K562 (cell line): ENCODE measurements at regions not wholly inside any gene's neighbourhood (a gene's known extent, or its start where the extent isn't known, plus 50 kb on each side); places are given as distances from the start of the nearest gene placed in this dataset.

Experiments used
- ATAC-seq: fragments of 200-7000 bp; cut with Tn5 transposase; 3 replicates; pipeline ENCODE4 v1.9.1; 2020; ENCODE audit warnings: moderate library complexity
- BruUV-seq: library from RNA; stranded (reverse); fragments of 400-500 nt; replicated peaks from 2 replicates; lab custom pipeline; 2021; lab: Mats Ljungman, UMichigan
- CTCF ChIA-PET: fragments of 300-600 bp; formaldehyde crosslinking; extraction: SDS; loops from one replicate; lab custom pipeline; 2021; ENCODE audit warnings: low intra/inter-chr PET ratio; lab: Yijun Ruan, JAX
- POLR2A ChIA-PET: fragments of 300-600, 350-650 bp; sonication (Branson Sonifier 250); formaldehyde crosslinking; extraction: SDS; loops from one replicate; lab custom pipeline; 2021; ENCODE audit warnings: antibody characterized with exemption, inconsistent platforms; lab: Yijun Ruan, JAX
- DNase-seq, 4 experiments: peaks; one replicate each; pipeline versions ENCODE4 v3.0.0 to v3.0.0-alpha.2; 2011 to 2018; ENCODE audit warnings: low spot score in 3 of 4, mixed read lengths in 3 of 4; ENCODE audit errors: extremely low read depth in 1 of 4
- FAIRE-seq: peaks from 2 replicates; lab custom pipeline; 2011; peaks lifted over from hg19 to GRCh38; lab: Jason Lieb, UNC
- H2AFZ ChIP-seq: 2 replicates; pipeline ENCODE4 v1.6.0; 2011; ENCODE audit warnings: low read depth, low read length, control low read depth, inconsistent platforms
- H3K27ac ChIP-seq: fragments of 200-600 bp; 3 replicates; pipeline ENCODE4 v1.8.0; 2011; ENCODE audit warnings: low read depth, mild to moderate bottlenecking, control low read depth, inconsistent platforms, low read length, moderate library complexity, mixed read lengths; ENCODE audit errors: extremely low read depth
- H3K27me3 ChIP-seq, 2 experiments: fragments of 300-600 bp in 1 of 2; 2 replicates in 1 of 2; 3 replicates in 1 of 2; pipeline versions ENCODE4 v1.6.0 to v1.8.0; 2011; ENCODE audit warnings: inconsistent platforms in 2 of 2, low read length in 2 of 2, mild to moderate bottlenecking in 1 of 2, mixed read lengths in 1 of 2, moderate library complexity in 1 of 2; ENCODE audit not compliant: control insufficient read depth in 2 of 2, insufficient read depth in 2 of 2
- H3K36me3 ChIP-seq: fragments of 300-600 bp; 3 replicates; pipeline ENCODE4 v1.8.0; 2011; ENCODE audit warnings: mild to moderate bottlenecking, low read length, inconsistent platforms; ENCODE audit not compliant: control insufficient read depth, insufficient read depth
- H3K4me1 ChIP-seq, 2 experiments: fragments of 200-600 bp in 1 of 2; replicated peaks in 1 of 2; 2 replicates in 1 of 2; 3 replicates in 1 of 2; pipeline versions ENCODE4 v1.5.1 to v1.8.0; 2011; ENCODE audit warnings: inconsistent platforms in 2 of 2, low read length in 2 of 2, mild to moderate bottlenecking in 1 of 2, mixed read lengths in 1 of 2, moderate library complexity in 1 of 2; ENCODE audit not compliant: control insufficient read depth in 2 of 2, insufficient read depth in 2 of 2
- H3K4me2 ChIP-seq: 2 replicates; pipeline ENCODE4 v1.6.1; 2011; ENCODE audit warnings: low read length, control low read depth, inconsistent platforms, mixed read lengths; ENCODE audit not compliant: insufficient read depth
- H3K4me3 ChIP-seq: fragments of 200-600 bp; sonication (generic), shearing (Covaris generic); 2 replicates; pipeline ENCODE4 v1.5.1; 2016; ENCODE audit warnings: control low read depth, inconsistent platforms
- H3K79me2 ChIP-seq: fragments of 200-600 bp; 3 replicates; pipeline ENCODE4 v1.8.0; 2011; ENCODE audit warnings: low read length, inconsistent platforms; ENCODE audit not compliant: control insufficient read depth, insufficient read depth
- H3K9ac ChIP-seq, 2 experiments: 2 replicates each; pipeline versions ENCODE4 v1.6.0 to v1.6.1; 2011; ENCODE audit warnings: low read depth in 2 of 2, low read length in 2 of 2, control low read depth in 1 of 2, inconsistent platforms in 1 of 2, mild to moderate bottlenecking in 1 of 2, mixed read lengths in 1 of 2; ENCODE audit not compliant: insufficient read depth in 1 of 2
- H3K9me1 ChIP-seq: one replicate; pipeline ENCODE4 v1.6.0; 2011; ENCODE audit warnings: inconsistent platforms, mild to moderate bottlenecking, low read length, moderate library complexity; ENCODE audit not compliant: control insufficient read depth, insufficient read depth
- H3K9me3 ChIP-seq: replicated peaks from 2 replicates; pipeline ENCODE4 v1.5.1; 2011; ENCODE audit warnings: low read depth, low read length, inconsistent platforms; ENCODE audit not compliant: control insufficient read depth, insufficient read depth
- H4K20me1 ChIP-seq: replicated peaks from 2 replicates; pipeline ENCODE4 v1.6.1; 2011; ENCODE audit warnings: low read length, inconsistent platforms, mixed read lengths; ENCODE audit not compliant: control insufficient read depth, insufficient read depth
- ATF4 ChIP-seq: fragments of 450-650 bp; formaldehyde crosslinking; IDR thresholded peaks from 2 replicates; pipeline ENCODE4 v1.4.0; 2022; ENCODE audit warnings: mild to moderate bottlenecking, moderate library complexity
- CHCHD3 ChIP-seq: fragments of 250-450 bp; sonication (Bioruptor Pico); IDR thresholded peaks from 2 replicates; pipeline ENCODE4 v2.1.2; 2022; ENCODE audit warnings: mild to moderate bottlenecking
- CREB3L1 ChIP-seq: fragments of 450-650 bp; IDR thresholded peaks from 2 replicates; pipeline ENCODE4 v1.6.1; 2014; ENCODE audit warnings: low read depth, mild to moderate bottlenecking, moderate library complexity, borderline replicate concordance
- FOXP4 ChIP-seq: sonication (generic); formaldehyde crosslinking; IDR thresholded peaks from 2 replicates; pipeline ENCODE4 v1.8.0; 2022; ENCODE audit warnings: mild to moderate bottlenecking, missing genetic modification reagents, borderline replicate concordance
- HEY1 ChIP-seq: fragments of 250-450 bp; sonication (Bioruptor Pico); IDR thresholded peaks from 2 replicates; pipeline ENCODE4 v1.5.0; 2020; ENCODE audit warnings: mild to moderate bottlenecking, moderate library complexity, borderline replicate concordance
- MBD1 ChIP-seq: fragments of 250-450 bp; sonication (Bioruptor Pico); IDR thresholded peaks from 2 replicates; pipeline ENCODE4 v1.8.0; 2022; ENCODE audit warnings: inconsistent platforms
- MCM5 ChIP-seq: fragments of 450-650 bp; IDR thresholded peaks from 2 replicates; pipeline ENCODE4 v1.6.1; 2016; ENCODE audit warnings: low read depth
- NELFE ChIP-seq: IDR thresholded peaks from 2 replicates; pipeline ENCODE4 v1.6.1; 2011; ENCODE audit warnings: mild to moderate bottlenecking; ENCODE audit not compliant: insufficient read depth, insufficient read length
- NFRKB ChIP-seq: fragments of 450-650 bp; IDR thresholded peaks from 2 replicates; pipeline ENCODE4 v1.6.1; 2016; ENCODE audit warnings: low read depth
- POLR2AphosphoS5 ChIP-seq: IDR thresholded peaks from 2 replicates; pipeline ENCODE4 v1.6.1; 2011; ENCODE audit warnings: mild to moderate bottlenecking, low read depth, low read length, moderate library complexity; ENCODE audit not compliant: control insufficient read depth, insufficient read depth
- SAFB2 ChIP-seq: fragments of 200-400 bp; formaldehyde crosslinking; IDR thresholded peaks from 2 replicates; pipeline ENCODE4 v1.6.1; 2018; ENCODE audit warnings: borderline replicate concordance, low read length, low read depth, moderate library complexity; ENCODE audit not compliant: severe bottlenecking
- ZBTB34 ChIP-seq: fragments of 250-450 bp; sonication (Bioruptor Pico); IDR thresholded peaks from 2 replicates; pipeline ENCODE4 v1.8.0; 2021; ENCODE audit warnings: mild to moderate bottlenecking, moderate library complexity
- ZNF133 ChIP-seq: fragments of 250-450 bp; sonication (Bioruptor Pico); IDR thresholded peaks from 2 replicates; pipeline ENCODE4 v1.4.0; 2020; ENCODE audit warnings: mild to moderate bottlenecking
- WGBS: fragments of 100-300 bp; shearing (Covaris generic); methylation state at CpG from one replicate; pipeline ENCODE4 v1.1.6; 2016; ENCODE audit warnings: low coverage, mixed read lengths; ENCODE audit not compliant: insufficient coverage; ENCODE audit errors: missing lambda C conversion rate; 5-methylcytosine and 5-hydroxymethylcytosine counted together
- in situ Hi-C: fragments of 300-500 bp; cut with MboI; formaldehyde crosslinking; loops from 4 replicates; pipeline ENCODE4 v1.15.0; 2018; ENCODE audit warnings: inconsistent platforms, mixed read lengths
- intact Hi-C: fragments of 100-400 bp; cut with micrococcal nuclease; formaldehyde crosslinking; loops from 2 replicates; pipeline ENCODE4 v1.14.2; 2022

GRCh38 chr14:103283916-103284315, 50.1 kb upstream of the EIF5 start:
- H3K79me2 ChIP-seq: no peaks in the 10 kb centered on the region
- ChIA-PET CTCF (no interaction called here), POLR2A (interaction anchor here (0.6 kb wide), 1 partner anchor 34 kb away, joined by 3 read pairs; no protein-coding TSS in a partner anchor)
- peaks cover 0 to 17% of the 10 kb centered on the region in 2 experiments; a peak in 2 of 5 replicates for H3K27me3 ChIP-seq
- no peak overlapping the region; the same call in 1 of the 2 replicates for H3K4me2 ChIP-seq
- intact Hi-C loops (loop anchor here (10.0 kb wide), 1 partner anchor 79 kb away; no protein-coding TSS in a partner anchor), in situ Hi-C loops (no loop called here)
- peaks cover 0 to 17% of the 10 kb centered on the region in 2 experiments; a peak in 3 of 5 replicates for H3K4me1 ChIP-seq
- H3K9me1 ChIP-seq: no peaks in the 10 kb centered on the region
- no peaks in the 10 kb centered on the region for H3K9me3 ChIP-seq
- H3K36me3 ChIP-seq: no peaks in the 10 kb centered on the region
- no peak overlapping the region for H3K4me3 ChIP-seq
- no TSS peak for BruUV-seq
- no peak overlapping the region for H3K27ac ChIP-seq
- no peak for DNase-seq
- no peak overlapping the region for H3K9ac ChIP-seq
- no peak for FAIRE-seq
- no peak for ATAC-seq
- H4K20me1 ChIP-seq: no peaks in the 10 kb centered on the region
- WGBS: 14% methylated on average over 7 of the region's 12 CpGs
- no peak overlapping the region for H2AFZ ChIP-seq
- TF ChIP-seq SAFB2 (no peak), HEY1 (CRISPR knock-in tag) (no peak), FOXP4 (CRISPR knock-in tag) (no peak), ZNF133 (CRISPR knock-in tag) (no peak), POLR2AphosphoS5 (no peak), NELFE (no peak), MCM5 (no peak), ATF4 (no peak), ZBTB34 (no peak), MBD1 (CRISPR knock-in tag) (no peak), NFRKB (no peak), CREB3L1 (no peak), CHCHD3 (CRISPR knock-in tag) (no peak)
